DND-41 (cell line): ENCODE measurements at regions not wholly inside any gene's neighbourhood (a gene's known extent, or its start where the extent isn't known, plus 50 kb on each side); places are given as distances from the start of the nearest gene placed in this dataset.
A peak's percentile ranks its signal among the peaks of the same experiment; 100 is the strongest.

ENCODE experiments used
- ATAC-seq: fragments of 200-7000 bp; cut with Tn5 transposase; 3 replicates; pipeline ENCODE4 v1.9.1; 2021; ENCODE audit warnings: low read depth; ENCODE audit not compliant: insufficient read depth
- DNase-seq: peaks from one replicate; pipeline ENCODE4 v3.0.0-alpha.2; 2020
- H2AFZ ChIP-seq: 2 replicates; pipeline ENCODE4 v1.6.0; 2012; ENCODE audit warnings: low read depth, low read length
- H3K27ac ChIP-seq: 2 replicates; pipeline ENCODE4 v1.5.1; 2012; ENCODE audit warnings: low read length, inconsistent platforms
- H3K27me3 ChIP-seq: fragments of 200-600 bp; sonication (generic); 2 replicates; pipeline ENCODE4 v1.6.0; 2012; ENCODE audit warnings: low read length, mild to moderate bottlenecking, inconsistent platforms; ENCODE audit not compliant: insufficient read depth, poor library complexity
- H3K36me3 ChIP-seq: 2 replicates; pipeline ENCODE4 v1.5.1; 2012; ENCODE audit warnings: low read length, inconsistent platforms; ENCODE audit not compliant: insufficient read depth
- H3K4me1 ChIP-seq: 2 replicates; pipeline ENCODE4 v1.5.1; 2012; ENCODE audit warnings: mild to moderate bottlenecking, low read length; ENCODE audit not compliant: insufficient read depth
- H3K4me2 ChIP-seq: 2 replicates; pipeline ENCODE4 v1.6.0; 2012; ENCODE audit warnings: mild to moderate bottlenecking, moderate library complexity, low read length, inconsistent platforms; ENCODE audit not compliant: insufficient read depth
- H3K4me3 ChIP-seq, 2 experiments: fragments of 200-600 bp in 1 of 2; shearing (Covaris generic) in 1 of 2; 2 replicates each; pipeline ENCODE4 v1.5.1; 2012 to 2016; ENCODE audit warnings: inconsistent platforms in 2 of 2, low read length in 2 of 2, mild to moderate bottlenecking in 2 of 2, low read depth in 1 of 2, moderate library complexity in 1 of 2
- H3K79me2 ChIP-seq: 2 replicates; pipeline ENCODE4 v1.6.0; 2012; ENCODE audit warnings: low read length, inconsistent platforms; ENCODE audit not compliant: insufficient read depth
- H3K9ac ChIP-seq: 2 replicates; pipeline ENCODE4 v1.6.0; 2012; ENCODE audit warnings: low read depth, mild to moderate bottlenecking, inconsistent platforms, low read length, moderate library complexity
- H3K9me3 ChIP-seq: 2 replicates; pipeline ENCODE4 v1.5.1; 2012; ENCODE audit warnings: low read length, moderate library complexity, mild to moderate bottlenecking, inconsistent platforms; ENCODE audit not compliant: insufficient read depth, severe bottlenecking
- H4K20me1 ChIP-seq: 2 replicates; pipeline ENCODE4 v1.6.0; 2012; ENCODE audit warnings: low read length; ENCODE audit not compliant: insufficient read depth
- CTCF ChIP-seq: IDR thresholded peaks from 2 replicates; pipeline ENCODE4 v1.5.1; 2012; ENCODE audit warnings: borderline replicate concordance, low read length, moderate library complexity, mild to moderate bottlenecking; ENCODE audit not compliant: poor library complexity, severe bottlenecking; ENCODE audit errors: extremely low read depth
- EZH2 ChIP-seq: IDR thresholded peaks from 3 replicates; pipeline ENCODE4 v1.6.1; 2012; ENCODE audit warnings: borderline replicate concordance, low read depth, mild to moderate bottlenecking, moderate library complexity, low read length, inconsistent platforms; ENCODE audit not compliant: severe bottlenecking

GRCh38 chr10:61845950-61846268, 55.6 kb upstream of the ARID5B start:
- Histone ChIP-seq H3K4me3 (no peak overlapping the region), H3K79me2 (no peaks in the 10 kb centered on the region), H3K36me3 (no peaks in the 10 kb centered on the region), H3K27ac (no peak overlapping the region), H3K4me2 (no peak overlapping the region), H3K9me3 (no peaks in the 10 kb centered on the region), H2AFZ (no peak overlapping the region), H4K20me1 (no peaks in the 10 kb centered on the region), H3K27me3 (no peaks in the 10 kb centered on the region), H3K4me1 (no peaks in the 10 kb centered on the region), H3K9ac (no peak overlapping the region)
- TF ChIP-seq CTCF, result no peak
- ATAC-seq, result no peak
- DNase-seq, result no peak

GRCh38 chr10:61846370-61847031, 55.0 kb upstream of the ARID5B start:
- no peaks in the 10 kb centered on the region for H3K79me2 ChIP-seq
- H3K4me2 ChIP-seq, result no peak overlapping the region
- no peak overlapping the region for H3K4me3 ChIP-seq
- H3K9ac ChIP-seq, result no peak overlapping the region
- DNase-seq (no peak), ATAC-seq (no peak)
- no peaks in the 10 kb centered on the region for H3K27me3 ChIP-seq
- H3K27ac ChIP-seq, result no peak overlapping the region
- no peaks in the 10 kb centered on the region for H3K36me3 ChIP-seq
- no peaks in the 10 kb centered on the region for H3K4me1 ChIP-seq
- TF ChIP-seq CTCF (no peak), EZH2 (no peak)
- H2AFZ ChIP-seq, result no peak overlapping the region
- no peaks in the 10 kb centered on the region for H3K9me3 ChIP-seq
- H4K20me1 ChIP-seq, result no peaks in the 10 kb centered on the region

GRCh38 chr10:61847087-61847486, 54.4 kb upstream of the ARID5B start:
- Histone ChIP-seq H3K79me2 (no peaks in the 10 kb centered on the region), H3K27ac (no peak overlapping the region), H4K20me1 (no peaks in the 10 kb centered on the region), H3K27me3 (no peaks in the 10 kb centered on the region), H3K4me2 (no peak overlapping the region), H2AFZ (no peak overlapping the region), H3K9me3 (no peaks in the 10 kb centered on the region), H3K36me3 (no peaks in the 10 kb centered on the region), H3K4me1 (no peaks in the 10 kb centered on the region), H3K4me3 (no peak overlapping the region), H3K9ac (no peak overlapping the region)
- TF ChIP-seq CTCF (no peak), EZH2 (no peak)
- DNase-seq (no peak), ATAC-seq (peak; percentile 33; the same call in 1 of the 3 replicates)

- TF ChIP-seq EZH2 (no peak), CTCF (no peak)
- H3K4me2 ChIP-seq, result no peak overlapping the region
- H2AFZ ChIP-seq, result no peak overlapping the region
These were observed 53.9 kb upstream of the ARID5B start for GRCh38 chr10:61847640-61848039.

More at GRCh38 chr10:61847640-61848039, 53.9 kb upstream of the ARID5B start:
- Histone ChIP-seq H3K9ac (no peak overlapping the region), H3K4me3 (no peak overlapping the region), H3K79me2 (no peaks in the 10 kb centered on the region), H3K36me3 (no peaks in the 10 kb centered on the region), H3K27me3 (no peaks in the 10 kb centered on the region), H3K9me3 (no peaks in the 10 kb centered on the region), H4K20me1 (no peaks in the 10 kb centered on the region), H3K4me1 (no peaks in the 10 kb centered on the region), H3K27ac (no peak overlapping the region)
- DNase-seq (no peak), ATAC-seq (no peak)
